GM12865 (cell line): ENCODE measurements at regions not wholly inside any gene's neighbourhood (a gene's known extent, or its start where the extent isn't known, plus 50 kb on each side); places are given as distances from the start of the nearest gene placed in this dataset.
"Not testable (repeated sequence)": the region's sequence is repeated elsewhere in the genome, so short reads cannot be mapped to it uniquely, and the experiment has no call there.

Experiments used
- DNase-seq: peaks from one replicate; pipeline ENCODE4 v3.0.0; 2010; ENCODE audit warnings: low read depth
- H3K4me3 ChIP-seq: 2 replicates; pipeline ENCODE4 v1.5.1; 2011; ENCODE audit warnings: mild to moderate bottlenecking, low read depth, low read length, control low read depth
- CTCF ChIP-seq: IDR thresholded peaks from 2 replicates; pipeline ENCODE4 v1.5.1; 2011; ENCODE audit warnings: low read length, control low read depth, low read depth, inconsistent platforms; ENCODE audit not compliant: insufficient read depth; ENCODE audit errors: missing control alignments

GRCh38 chrX:11887175-11887574 lies 129.1 kb downstream of the MSL3 start:
- H3K4me3 ChIP-seq: no peak overlapping the region
- DNase-seq: no peak
- TF ChIP-seq CTCF: no peak

- no peak for DNase-seq
- no peak overlapping the region for H3K4me3 ChIP-seq
- no peak for TF ChIP-seq CTCF
Observed at GRCh38 chrX:11888421-11888820, 130.4 kb downstream of the MSL3 start.

GRCh38 chrX:11889791-11890190 lies 131.8 kb downstream of the MSL3 start:
- no peak overlapping the region for H3K4me3 ChIP-seq
- no peak for DNase-seq
- TF ChIP-seq CTCF: no peak

- no peak for DNase-seq
- no peak overlapping the region for H3K4me3 ChIP-seq
- no peak for TF ChIP-seq CTCF
Observed at GRCh38 chrX:11890836-11891514, 132.9 kb downstream of the MSL3 start.

GRCh38 chrX:11893933-11894710 lies 136.1 kb downstream of the MSL3 start:
- no peak for DNase-seq
- TF ChIP-seq CTCF: no peak
- H3K4me3 ChIP-seq: no peak overlapping the region

GRCh38 chrX:11899091-11899490 lies 141.1 kb downstream of the MSL3 start:
- no peak overlapping the region for H3K4me3 ChIP-seq
- DNase-seq: no peak
- no peak for TF ChIP-seq CTCF

GRCh38 chrX:11905933-11906332 lies 147.9 kb downstream of the MSL3 start:
- not testable (repeated sequence) for H3K4me3 ChIP-seq

More at GRCh38 chrX:11905933-11906332, 147.9 kb downstream of the MSL3 start:
- DNase-seq: not testable (repeated sequence)
